AG08395 (cell line): ENCODE measurements at regions not wholly inside any gene's neighbourhood (a gene's known extent, or its start where the extent isn't known, plus 50 kb on each side); places are given as distances from the start of the nearest gene placed in this dataset.
"Not testable (repeated sequence)": the region's sequence is repeated elsewhere in the genome, so short reads cannot be mapped to it uniquely, and the experiment has no call there.

ENCODE experiments used
- DNase-seq: peaks from one replicate; pipeline ENCODE4 v3.0.0; 2012; ENCODE audit warnings: mixed read lengths, low spot score

DNA sequence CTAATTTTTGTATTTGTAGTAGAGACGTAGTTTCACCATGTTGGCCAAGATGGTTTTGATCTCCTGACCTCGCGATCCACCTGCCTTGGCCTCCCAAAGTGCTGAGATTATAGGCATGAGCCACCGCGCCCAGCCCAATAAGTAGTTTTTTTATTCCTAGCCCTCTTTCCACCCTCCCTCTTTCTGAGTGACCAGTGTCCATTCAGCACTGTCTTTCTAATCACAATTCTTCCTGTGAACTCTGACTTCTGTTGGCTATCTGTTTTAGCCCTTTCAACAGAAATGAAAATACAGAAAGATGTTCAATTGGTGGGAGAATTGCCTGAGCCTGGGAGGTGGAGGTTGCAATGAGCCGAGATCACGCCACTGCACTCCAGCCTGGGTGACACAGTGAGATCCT is 122.3 kb upstream of the LIFR start:
- not testable (repeated sequence) for DNase-seq

- no peak for DNase-seq
Observed at GRCh38 chr5:38680094-38680825, 123.8 kb upstream of the LIFR start.

GRCh38 chr5:38681029-38681706 is 124.7 kb upstream of the LIFR start:
- no peak for DNase-seq

DNA sequence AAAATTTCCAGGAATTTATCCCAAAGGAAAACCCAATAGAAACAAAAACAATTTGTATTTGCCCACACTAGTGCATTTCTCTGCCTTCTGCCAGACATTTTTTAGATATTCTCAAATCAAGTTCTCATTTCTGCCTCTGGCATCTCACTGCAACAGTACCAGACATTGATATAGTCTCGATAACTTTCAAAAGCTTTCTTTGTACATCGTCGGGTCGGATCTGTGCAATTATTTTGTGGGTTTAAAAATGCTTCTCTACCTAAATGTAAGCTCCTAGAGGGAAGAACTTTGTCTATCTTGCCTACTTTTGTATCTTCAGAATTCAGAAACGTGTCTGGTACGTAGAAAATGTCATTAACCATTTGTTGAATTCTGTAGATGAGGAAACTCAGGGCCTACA is 125.5 kb upstream of the LIFR start:
- no peak for DNase-seq

DNA sequence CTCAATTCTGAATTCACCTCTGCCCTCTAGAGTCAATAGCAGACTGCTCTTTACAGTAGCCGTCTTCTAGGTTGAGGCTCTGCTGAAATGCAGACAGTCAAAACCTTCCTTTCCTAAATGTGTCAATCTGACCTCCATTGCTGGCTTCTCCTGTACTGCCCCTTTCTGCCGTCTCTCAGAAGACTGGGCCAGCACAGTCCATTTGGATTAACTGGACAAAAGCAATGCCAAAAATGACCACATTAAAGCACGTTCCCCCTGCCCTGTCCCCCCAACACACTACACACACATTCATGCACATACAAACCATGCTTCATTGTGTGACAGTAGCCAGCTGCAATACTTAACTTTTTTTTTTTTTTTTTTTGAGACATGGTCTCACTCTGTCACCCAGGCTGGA is 130.2 kb upstream of the LIFR start:
- DNase-seq = no peak

- no peak for DNase-seq
Observed at GRCh38 chr5:38692346-38692745, 135.9 kb upstream of the LIFR start.

- DNase-seq = no peak
Observed at GRCh38 chr5:38692781-38693527, 136.5 kb upstream of the LIFR start.

DNA sequence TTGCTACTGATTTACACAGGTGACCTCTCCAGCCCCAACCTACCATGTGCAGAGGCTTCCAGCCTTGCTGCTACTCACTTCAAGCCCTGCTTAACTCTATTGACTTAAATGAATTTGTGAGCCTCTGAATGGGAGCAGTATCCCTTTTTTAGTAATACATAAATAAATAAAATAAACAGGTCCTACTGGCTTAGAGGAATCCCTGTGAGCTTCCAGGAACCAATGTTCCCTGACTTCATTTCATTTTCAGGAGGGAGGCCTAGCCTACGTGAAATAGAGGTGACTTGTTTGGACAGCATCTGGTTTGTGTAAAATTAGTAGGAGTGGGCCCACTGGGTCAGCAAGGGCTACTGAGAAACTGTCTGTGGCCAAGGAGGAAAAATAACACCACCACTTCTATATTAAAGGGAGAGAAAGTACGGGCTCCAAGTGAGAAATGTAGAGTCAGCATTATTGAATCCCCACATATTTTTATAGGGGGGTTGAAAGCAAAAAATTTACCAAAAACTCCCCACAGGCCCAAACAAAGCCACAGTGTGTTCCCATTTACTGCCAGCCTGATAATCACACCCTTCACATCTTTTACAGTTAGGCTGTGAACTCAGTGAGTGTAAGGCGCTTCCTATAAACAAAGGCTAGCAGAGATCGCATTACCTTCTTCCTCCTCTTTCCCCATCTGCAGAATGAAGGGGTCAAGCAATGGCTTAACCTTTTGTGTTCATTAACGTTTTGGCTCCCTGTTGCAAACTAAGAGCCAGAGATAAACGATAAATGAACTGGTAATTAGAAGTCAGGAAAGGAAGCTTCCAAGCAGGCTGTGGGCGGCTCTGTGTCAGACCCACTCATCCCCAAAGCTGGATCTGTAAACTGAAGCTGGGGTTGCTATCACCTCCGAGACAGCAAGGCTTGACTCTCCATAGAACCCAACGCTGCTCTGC is 138.8 kb upstream of the LIFR start:
- no peak for DNase-seq

GRCh38 chr5:38697013-38697412 is 140.6 kb upstream of the LIFR start:
- peak; percentile 13 for DNase-seq

DNA sequence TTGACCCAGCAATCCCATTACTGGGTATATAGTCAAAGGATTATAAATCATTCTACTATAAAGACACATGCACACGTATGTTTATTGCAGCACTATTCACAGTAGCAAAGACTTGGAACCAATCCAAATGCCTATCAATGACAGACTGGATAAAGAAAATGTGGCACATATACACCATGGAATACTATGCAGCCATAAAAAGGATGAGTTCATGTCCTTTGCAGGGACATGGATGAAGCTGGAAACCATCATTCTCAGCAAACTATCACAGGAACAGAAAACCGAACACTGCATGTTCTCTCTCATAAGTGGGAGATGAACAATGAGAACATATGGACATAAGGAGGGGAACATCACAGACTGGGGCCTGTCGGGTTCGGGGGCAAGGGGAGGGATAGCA is 140.3 kb upstream of the OSMR start:
- not testable (repeated sequence) for DNase-seq

DNA sequence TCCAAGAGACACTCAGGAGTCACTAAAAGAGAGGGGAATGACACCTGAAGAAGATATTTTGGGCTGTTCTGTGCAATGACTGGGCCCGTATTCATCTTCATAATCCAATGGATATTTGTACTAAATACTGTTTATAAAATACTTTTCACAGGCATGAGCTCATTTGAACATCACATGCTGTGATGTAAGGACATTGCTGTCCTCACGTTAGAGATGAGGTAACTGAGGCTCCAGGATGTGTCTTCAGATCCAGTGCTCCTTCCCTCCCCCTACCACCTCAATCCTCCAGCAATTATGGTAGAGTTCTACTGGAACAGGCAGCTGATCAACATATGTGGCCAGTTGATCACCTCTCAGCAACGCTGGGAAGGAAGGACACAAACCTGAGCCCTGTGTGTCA is 139.4 kb upstream of the OSMR start:
- no peak for DNase-seq

DNA sequence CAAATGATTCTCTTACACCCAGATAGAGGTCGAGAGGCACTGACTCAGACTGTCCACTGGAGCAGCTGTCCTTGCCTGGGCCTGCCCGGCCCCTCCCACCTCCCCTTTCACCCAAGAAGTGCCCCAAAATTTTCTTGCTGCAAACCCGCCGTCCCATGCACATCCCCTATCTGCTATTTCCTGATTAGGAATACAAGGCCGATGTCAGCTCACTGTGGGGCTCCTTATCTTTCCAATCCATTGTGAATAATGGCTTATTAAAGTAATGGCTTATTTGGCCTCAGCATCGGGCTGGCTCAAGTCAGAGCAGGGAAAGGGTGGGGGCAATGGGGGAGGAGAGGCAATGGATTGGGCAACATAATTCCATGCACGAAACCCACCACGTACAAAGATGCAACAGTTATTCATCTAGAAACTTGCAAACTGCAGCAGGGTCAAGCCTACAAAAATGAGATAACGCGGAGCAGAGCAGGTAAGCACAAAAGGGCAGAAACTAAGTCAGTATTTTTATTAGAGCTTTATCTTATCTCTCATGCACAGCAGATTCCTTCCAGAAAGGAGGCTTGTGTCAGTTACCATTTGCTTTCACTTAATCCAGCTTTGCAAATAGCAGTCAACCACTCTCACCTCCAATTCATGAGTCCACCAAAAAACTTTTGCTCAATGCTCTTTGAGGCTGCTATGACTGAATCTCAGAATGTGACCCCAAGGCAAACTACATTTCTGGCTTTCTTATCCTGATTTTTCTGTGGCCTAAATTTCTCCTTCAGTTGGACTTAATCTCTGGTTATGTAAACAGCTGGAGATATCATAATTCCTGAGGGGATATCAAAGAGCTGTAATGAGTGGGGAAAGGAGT is 138.2 kb upstream of the OSMR start:
- DNase-seq = no peak

DNA sequence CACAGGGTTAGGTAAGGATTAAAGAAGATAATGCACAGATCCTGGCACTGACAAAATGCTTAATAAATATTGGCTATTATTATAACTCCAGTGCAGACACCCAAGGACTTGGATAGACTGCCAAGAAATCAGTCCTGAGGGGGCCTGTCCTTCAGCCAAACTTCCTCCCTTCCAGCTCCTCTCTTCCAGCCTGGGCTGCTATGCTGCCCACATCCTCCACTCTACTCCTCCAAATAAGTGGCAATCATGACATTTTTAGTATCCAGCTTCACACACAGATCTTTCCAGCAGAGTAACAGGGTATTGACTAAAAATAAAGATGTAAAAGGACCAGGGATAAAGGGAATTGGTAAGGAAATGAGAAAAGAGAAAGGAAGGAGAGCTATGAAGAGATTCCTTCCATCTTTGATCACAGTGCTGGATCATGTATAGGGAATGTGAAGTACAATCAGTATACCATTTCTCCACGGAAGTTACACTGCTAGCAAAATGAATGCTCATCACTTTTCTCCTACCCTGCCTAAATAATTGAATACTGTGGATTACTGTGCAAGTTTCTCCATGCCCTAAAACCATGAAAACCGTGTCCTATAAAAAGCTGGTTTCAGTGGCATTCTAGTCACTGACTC is 136.0 kb upstream of the OSMR start:
- no peak for DNase-seq

DNA sequence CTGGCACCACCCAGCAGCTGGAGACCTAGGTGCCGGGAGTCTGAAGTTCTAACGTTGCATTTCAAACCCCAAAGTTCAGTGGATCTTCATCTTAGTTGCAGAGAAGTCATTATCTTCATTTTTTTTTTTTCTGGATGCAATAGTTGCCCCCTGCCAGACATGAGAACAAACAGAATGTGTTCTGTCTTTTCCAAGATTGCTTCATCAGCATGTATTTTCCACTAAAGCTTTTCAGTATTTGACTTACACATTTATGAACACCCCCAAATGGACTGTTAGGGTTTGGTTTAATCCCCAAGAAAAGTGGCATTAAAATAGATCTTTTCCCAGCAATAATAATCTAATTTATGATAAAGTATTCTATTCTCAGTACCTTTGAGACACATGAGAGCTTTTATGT is 135.2 kb upstream of the OSMR start:
- no peak for DNase-seq

GRCh38 chr5:38712391-38712790 is 133.4 kb upstream of the OSMR start:
- no peak for DNase-seq

GRCh38 chr5:38714240-38714639 is 131.6 kb upstream of the OSMR start:
- no peak for DNase-seq

DNA sequence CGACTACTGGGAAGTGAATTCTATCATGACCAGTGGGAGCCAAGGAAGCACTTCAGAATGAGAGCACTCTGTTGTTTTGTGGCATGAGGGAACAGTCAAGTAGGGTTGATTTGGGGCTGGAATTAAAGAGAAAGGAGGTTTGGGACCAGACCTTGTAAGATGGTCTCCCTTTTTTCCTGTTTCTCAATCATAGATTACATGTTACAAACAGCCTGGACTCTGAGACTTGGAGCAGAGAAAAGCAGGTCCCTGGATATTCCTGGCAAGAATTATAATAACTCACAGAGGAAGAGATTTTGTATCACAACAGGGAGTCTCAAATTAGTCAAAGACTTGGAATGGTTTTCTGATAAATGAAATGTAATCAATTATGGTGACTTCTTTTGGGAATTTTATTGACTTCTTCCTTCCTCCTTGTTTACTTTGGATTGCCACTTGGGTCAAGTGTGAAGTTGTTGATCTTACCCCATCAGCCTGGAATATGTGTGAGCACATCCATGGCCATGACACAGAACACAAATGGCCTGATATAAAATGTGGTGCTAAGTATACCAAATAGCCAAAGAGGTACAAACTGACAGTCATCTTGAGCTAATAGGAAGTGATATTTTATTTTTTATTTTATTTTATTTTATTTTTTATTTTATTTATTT is 131.0 kb upstream of the OSMR start:
- no peak for DNase-seq

DNA sequence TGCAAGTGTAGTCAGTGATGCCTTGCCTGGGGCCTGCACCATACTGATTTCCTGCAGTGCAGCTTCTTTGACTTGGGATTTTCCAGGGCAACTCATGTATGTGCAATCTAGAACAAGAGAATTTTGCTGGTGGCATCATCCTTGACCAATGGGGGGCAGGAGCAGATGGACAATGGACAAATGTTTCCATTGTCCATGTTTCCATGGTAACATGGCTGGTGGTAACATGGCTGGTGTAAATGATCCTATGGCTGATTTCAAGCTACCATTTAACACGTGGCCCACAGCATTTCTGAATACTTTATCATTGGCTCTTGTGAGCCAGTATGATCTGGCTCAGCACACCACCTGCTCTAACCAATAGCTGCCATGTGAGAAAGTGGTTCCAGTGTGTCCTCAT is 130.1 kb upstream of the OSMR start:
- no peak for DNase-seq

- DNase-seq = no peak
Observed at GRCh38 chr5:38716516-38716915, 129.3 kb upstream of the OSMR start.

- DNase-seq = peak; percentile 37
Observed at GRCh38 chr5:38718771-38719391, 126.9 kb upstream of the OSMR start.
